Neural cell (in vitro differentiated cells): ENCODE measurements at regions not wholly inside any gene's neighbourhood (a gene's known extent, or its start where the extent isn't known, plus 50 kb on each side); places are given as distances from the start of the nearest gene placed in this dataset.

Experiments
- H2AFZ ChIP-seq: fragments of 200-600, 300-800 bp; sonication (generic), shearing (Covaris generic); 2 replicates; pipeline ENCODE4 v1.6.0; 2014; ENCODE audit warnings: low read depth, mild to moderate bottlenecking, antibody characterized with exemption, low read length, moderate library complexity
- H3F3A ChIP-seq: fragments of 200-600 bp; shearing (Covaris generic); 2 replicates; pipeline ENCODE4 v1.6.1; 2016; ENCODE audit warnings: mild to moderate bottlenecking, moderate library complexity, mixed read lengths, antibody characterized with exemption, low read length; ENCODE audit not compliant: insufficient read depth, poor library complexity, severe bottlenecking
- H3K27ac ChIP-seq: fragments of 200-600, 300-800 bp; sonication (generic), shearing (Covaris generic); 2 replicates; pipeline ENCODE4 v1.5.1; 2014; ENCODE audit warnings: mild to moderate bottlenecking, low read length, moderate library complexity
- H3K27me3 ChIP-seq: fragments of 300-800, 200-600 bp; sonication (generic), shearing (Covaris generic); 2 replicates; pipeline ENCODE4 v1.6.0; 2014; ENCODE audit warnings: mild to moderate bottlenecking, low read depth, low read length, moderate library complexity; ENCODE audit not compliant: insufficient read depth
- H3K36me3 ChIP-seq: fragments of 300-800, 200-600 bp; sonication (generic), shearing (Covaris generic); 2 replicates; pipeline ENCODE4 v1.5.1; 2014; ENCODE audit warnings: mild to moderate bottlenecking, antibody characterized with exemption, low read length, moderate library complexity; ENCODE audit not compliant: insufficient read depth
- H3K4me2 ChIP-seq: fragments of 300-800, 200-600 bp; sonication (generic), shearing (Covaris generic); 2 replicates; pipeline ENCODE4 v1.6.0; 2014; ENCODE audit warnings: mild to moderate bottlenecking, low read length
- H3K4me3 ChIP-seq: fragments of 300-800, 200-600 bp; sonication (generic), shearing (Covaris generic); 2 replicates; pipeline ENCODE4 v1.5.1; 2014; ENCODE audit warnings: mild to moderate bottlenecking, low read length, moderate library complexity
- H3K79me2 ChIP-seq: fragments of 200-600 bp; shearing (Covaris generic); replicated peaks from 2 replicates; pipeline ENCODE4 v1.6.0; 2014; ENCODE audit warnings: mild to moderate bottlenecking, low read length, moderate library complexity; ENCODE audit not compliant: insufficient read depth
- H3K9ac ChIP-seq: fragments of 300-800, 200-600 bp; sonication (generic), shearing (Covaris generic); 2 replicates; pipeline ENCODE4 v1.6.1; 2016; ENCODE audit warnings: mild to moderate bottlenecking, low read length, mixed read lengths
- H3K9me2 ChIP-seq: fragments of 200-600 bp; shearing (Covaris generic); 2 replicates; pipeline ENCODE4 v1.6.1; 2016; ENCODE audit warnings: mild to moderate bottlenecking, low read length, mixed read lengths; ENCODE audit not compliant: insufficient read depth
- H3K9me3 ChIP-seq: fragments of 200-600, 300-800 bp; sonication (generic), shearing (Covaris generic); 2 replicates; pipeline ENCODE4 v1.6.1; 2016; ENCODE audit warnings: mild to moderate bottlenecking, mixed run types, low read length, moderate library complexity, mixed read lengths
- H4K20me1 ChIP-seq: fragments of 200-600 bp; shearing (Covaris generic); 2 replicates; pipeline ENCODE4 v1.6.1; 2016; ENCODE audit warnings: mild to moderate bottlenecking, mixed run types; ENCODE audit not compliant: insufficient read depth
- CTCF ChIP-seq: fragments of 450-650 bp; IDR thresholded peaks from 2 replicates; pipeline ENCODE4 v1.5.1; 2014; ENCODE audit warnings: antibody characterized with exemption, mild to moderate bottlenecking, moderate library complexity; ENCODE audit not compliant: poor library complexity, severe bottlenecking
- EZH2 ChIP-seq: fragments of 200-600, 300-800 bp; shearing (Covaris generic), sonication (generic); IDR thresholded peaks from 2 replicates; pipeline ENCODE4 v1.6.1; 2014; ENCODE audit warnings: antibody characterized with exemption, low read length, borderline replicate concordance, mild to moderate bottlenecking; ENCODE audit not compliant: insufficient read depth, poor library complexity, severe bottlenecking
- MXI1 ChIP-seq: fragments of 450-650 bp; conservative IDR thresholded peaks from 2 replicates; pipeline ENCODE4 v1.6.1; 2014; ENCODE audit warnings: antibody characterized with exemption, mild to moderate bottlenecking; ENCODE audit not compliant: poor library complexity, severe bottlenecking
- POLR2AphosphoS5 ChIP-seq: IDR thresholded peaks from 2 replicates; pipeline ENCODE4 v1.6.1; 2012
- RAD21 ChIP-seq: fragments of 450-650 bp; conservative IDR thresholded peaks from 2 replicates; pipeline ENCODE4 v1.6.1; 2014; ENCODE audit warnings: antibody characterized with exemption, mild to moderate bottlenecking, moderate library complexity
- REST ChIP-seq: IDR thresholded peaks from 2 replicates; pipeline ENCODE4 v1.6.1; 2012; ENCODE audit warnings: borderline replicate concordance
- SMC3 ChIP-seq: fragments of 450-650 bp; conservative IDR thresholded peaks from 2 replicates; pipeline ENCODE4 v1.6.1; 2014; ENCODE audit warnings: antibody characterized with exemption, mild to moderate bottlenecking, moderate library complexity; ENCODE audit not compliant: poor library complexity
- TAF1 ChIP-seq: IDR thresholded peaks from 2 replicates; pipeline ENCODE4 v1.6.1; 2012; ENCODE audit warnings: low read depth

GRCh38 chr1:58395355-58395754, 151.2 kb downstream of the OMA1 start:
- Histone ChIP-seq H3K4me2 (no peak overlapping the region), H3K9ac (no peak overlapping the region), H3K9me3 (no peaks in the 10 kb centered on the region), H2AFZ (no peak overlapping the region), H3F3A (no peaks in the 10 kb centered on the region), H3K4me3 (no peak overlapping the region), H3K36me3 (no peaks in the 10 kb centered on the region), H4K20me1 (no peaks in the 10 kb centered on the region), H3K79me2 (no peaks in the 10 kb centered on the region), H3K9me2 (no peaks in the 10 kb centered on the region), H3K27me3 (no peaks in the 10 kb centered on the region), H3K27ac (no peak overlapping the region)
- TF ChIP-seq SMC3 (no peak), CTCF (no peak), RAD21 (no peak), POLR2AphosphoS5 (no peak), EZH2 (no peak), TAF1 (no peak), REST (no peak), MXI1 (no peak)

- Histone ChIP-seq H3K4me2 (no peak overlapping the region), H3K9ac (no peak overlapping the region), H3K9me3 (no peaks in the 10 kb centered on the region), H3K9me2 (no peaks in the 10 kb centered on the region), H3K27ac (no peak overlapping the region), H3F3A (no peaks in the 10 kb centered on the region), H3K27me3 (no peaks in the 10 kb centered on the region), H3K79me2 (no peaks in the 10 kb centered on the region), H4K20me1 (no peaks in the 10 kb centered on the region), H3K36me3 (no peaks in the 10 kb centered on the region), H3K4me3 (no peak overlapping the region), H2AFZ (no peak overlapping the region)
- no peak for TF ChIP-seq TAF1
These were observed 154.4 kb downstream of the OMA1 start for GRCh38 chr1:58392083-58392482.

- no peaks in the 10 kb centered on the region for H3K79me2 ChIP-seq
- H3K4me3 ChIP-seq, result no peak overlapping the region
- no peaks in the 10 kb centered on the region for H3K27me3 ChIP-seq
- no peak overlapping the region for H3K4me2 ChIP-seq
- H3F3A ChIP-seq, result no peaks in the 10 kb centered on the region
- H3K9me3 ChIP-seq, result no peaks in the 10 kb centered on the region
- H3K36me3 ChIP-seq, result no peaks in the 10 kb centered on the region
- H3K9ac ChIP-seq, result no peak overlapping the region
- H3K9me2 ChIP-seq, result no peaks in the 10 kb centered on the region
- H2AFZ ChIP-seq, result no peak overlapping the region
- TF ChIP-seq MXI1, result no peak
- TF ChIP-seq TAF1, result no peak
- TF ChIP-seq REST, result no peak
- no peaks in the 10 kb centered on the region for H4K20me1 ChIP-seq
- H3K27ac ChIP-seq, result no peak overlapping the region
These were observed 155.0 kb downstream of the OMA1 start for GRCh38 chr1:58391514-58391913.
